ENCODE measurements at regions not wholly inside any gene's neighbourhood (a gene's known extent, or its start where the extent isn't known, plus 50 kb on each side); places are given as distances from the start of the nearest gene placed in this dataset.
"Not testable (repeated sequence)": the region's sequence is repeated elsewhere in the genome, so short reads cannot be mapped to it uniquely, and the experiment has no call there.

GRCh38 chr10:46095943-46096342 lies 49.9 kb upstream of the MSMB start:
- not testable (repeated sequence) for DNase-seq

GRCh38 chr10:46096446-46096845 lies 50.4 kb upstream of the MSMB start:
- DNase-seq = no peak

GRCh38 chr10:46096909-46097575 lies 51.0 kb upstream of the MSMB start:
- peak; percentile 30 for DNase-seq

GRCh38 chr10:46097576-46098317 lies 51.7 kb upstream of the MSMB start:
- no peak for DNase-seq

- DNase-seq = no peak
Measured at GRCh38 chr10:46098386-46098785, 52.3 kb upstream of the MSMB start.

- DNase-seq = not testable (repeated sequence)
Measured at GRCh38 chr10:46098925-46099324, 52.9 kb upstream of the MSMB start.

GRCh38 chr10:46104071-46104585 lies 58.1 kb upstream of the MSMB start:
- DNase-seq = no peak

GRCh38 chr10:46105416-46105815 lies 59.3 kb upstream of the MSMB start:
- DNase-seq = not testable (repeated sequence)

GRCh38 chr10:46105856-46106409 lies 59.9 kb upstream of the MSMB start:
- DNase-seq = peak; percentile 18

- peak; percentile 71 for DNase-seq
Measured at GRCh38 chr10:46106410-46107255, 60.6 kb upstream of the MSMB start.

GRCh38 chr10:46108158-46108499 lies 62.1 kb upstream of the MSMB start:
- not testable (repeated sequence) for DNase-seq

GRCh38 chr10:46154271-46154670 lies 108.2 kb upstream of the MSMB start:
- not testable (repeated sequence) for DNase-seq

- not testable (repeated sequence) for DNase-seq
Measured at GRCh38 chr10:46154683-46155082, 108.6 kb upstream of the MSMB start.

- DNase-seq = peak; percentile 28
Measured at GRCh38 chr10:46156866-46157265, 110.8 kb upstream of the MSMB start.

GRCh38 chr10:46169736-46170135 lies 117.1 kb upstream of the ANTXRL start:
- DNase-seq = no peak

- no peak for DNase-seq
Measured at GRCh38 chr10:46170789-46171188, 116.0 kb upstream of the ANTXRL start.

- DNase-seq = no peak
Measured at GRCh38 chr10:46171661-46172060, 115.1 kb upstream of the ANTXRL start.

GRCh38 chr10:46175296-46175695 lies 111.5 kb upstream of the ANTXRL start:
- no peak for DNase-seq

- DNase-seq = no peak
Measured at GRCh38 chr10:46175831-46176230, 111.0 kb upstream of the ANTXRL start.

- DNase-seq = not testable (repeated sequence)
Measured at GRCh38 chr10:46187431-46187830, 99.4 kb upstream of the ANTXRL start.

GRCh38 chr10:46197050-46197449 lies 89.7 kb upstream of the ANTXRL start:
- no peak for DNase-seq

- no peak for DNase-seq
Measured at GRCh38 chr10:46198516-46198915, 88.3 kb upstream of the ANTXRL start.

- DNase-seq = not testable (repeated sequence)
Measured at GRCh38 chr10:46202405-46202804, 84.4 kb upstream of the ANTXRL start.
